ENCODE measurements at regions not wholly inside any gene's neighbourhood (a gene's known extent, or its start where the extent isn't known, plus 50 kb on each side); places are given as distances from the start of the nearest gene placed in this dataset.

DNA sequence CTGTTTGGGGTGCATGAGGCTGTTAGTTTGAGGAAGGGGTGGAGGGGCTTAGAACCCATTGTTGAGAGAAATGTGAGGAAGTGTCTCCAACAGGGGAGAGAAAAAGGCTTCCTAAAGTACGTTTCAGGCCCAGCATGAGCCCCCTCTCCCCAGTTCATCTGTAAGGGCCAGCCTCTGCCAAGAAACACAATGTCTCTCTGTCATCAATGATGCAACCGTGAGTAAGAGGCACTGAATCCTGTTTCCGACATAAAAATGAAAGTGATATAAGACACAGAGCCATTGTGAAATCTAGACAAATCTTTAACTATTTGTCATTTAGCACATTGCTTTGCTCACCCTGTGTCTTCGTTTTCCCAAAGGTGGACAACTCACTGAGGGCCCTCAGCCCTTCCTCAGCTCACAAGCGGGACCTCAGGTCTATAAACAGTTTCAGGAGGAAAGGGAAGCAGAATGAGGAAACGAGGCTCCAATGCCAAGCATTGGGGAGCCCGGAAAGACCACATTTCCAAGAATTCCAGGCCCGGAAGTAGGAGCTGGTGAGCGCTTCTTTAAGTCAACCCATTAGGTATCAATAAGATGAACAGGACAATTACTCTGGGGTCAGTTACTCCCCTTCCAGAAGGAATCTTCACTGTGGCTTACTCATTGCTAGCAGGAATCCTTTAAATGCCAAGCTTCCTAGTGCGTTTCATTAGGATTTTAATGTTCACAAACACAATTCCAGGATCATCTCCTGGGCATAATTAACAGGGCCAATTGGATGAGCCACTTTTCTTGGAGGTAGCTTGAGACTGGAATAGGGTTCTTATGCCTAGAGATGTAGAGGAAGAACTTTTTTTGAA is 59.0 kb upstream of the KLF4 start:
- TF ChIP-seq, protein P1, sequence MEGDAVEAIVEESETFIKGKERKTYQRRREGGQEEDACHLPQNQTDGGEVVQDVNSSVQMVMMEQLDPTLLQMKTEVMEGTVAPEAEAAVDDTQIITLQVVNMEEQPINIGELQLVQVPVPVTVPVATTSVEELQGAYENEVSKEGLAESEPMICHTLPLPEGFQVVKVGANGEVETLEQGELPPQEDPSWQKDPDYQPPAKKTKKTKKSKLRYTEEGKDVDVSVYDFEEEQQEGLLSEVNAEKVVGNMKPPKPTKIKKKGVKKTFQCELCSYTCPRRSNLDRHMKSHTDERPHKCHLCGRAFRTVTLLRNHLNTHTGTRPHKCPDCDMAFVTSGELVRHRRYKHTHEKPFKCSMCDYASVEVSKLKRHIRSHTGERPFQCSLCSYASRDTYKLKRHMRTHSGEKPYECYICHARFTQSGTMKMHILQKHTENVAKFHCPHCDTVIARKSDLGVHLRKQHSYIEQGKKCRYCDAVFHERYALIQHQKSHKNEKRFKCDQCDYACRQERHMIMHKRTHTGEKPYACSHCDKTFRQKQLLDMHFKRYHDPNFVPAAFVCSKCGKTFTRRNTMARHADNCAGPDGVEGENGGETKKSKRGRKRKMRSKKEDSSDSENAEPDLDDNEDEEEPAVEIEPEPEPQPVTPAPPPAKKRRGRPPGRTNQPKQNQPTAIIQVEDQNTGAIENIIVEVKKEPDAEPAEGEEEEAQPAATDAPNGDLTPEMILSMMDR (IDR thresholded peaks at IDR 0.05): no peak
- TF ChIP-seq ZFX (IDR thresholded peaks at IDR 0.05; ENCODE audit: borderline replicate concordance): no peak

Data from 22Rv1 (cell line).